ENCODE measurements at regions not wholly inside any gene's neighbourhood (a gene's known extent, or its start where the extent isn't known, plus 50 kb on each side); places are given as distances from the start of the nearest gene placed in this dataset.

GRCh38 chr5:67453111-67453905 lies 256.7 kb upstream of the CD180 start:
- no peaks in the 10 kb centered on the region for H3K36me3 Mint-ChIP-seq (ENCODE audit: insufficient read depth in 1 of 3, low read depth in 3 of 3)
- H2AFZ ChIP-seq (ENCODE audit: low read length): no peak overlapping the region
- H3K27ac Mint-ChIP-seq: no peak overlapping the region

More at GRCh38 chr5:67453111-67453905, 256.7 kb upstream of the CD180 start:
- Histone ChIP-seq H3K23ac (ENCODE audit: insufficient read length, low read depth, low read length) (no peak overlapping the region), H3K18ac (ENCODE audit: insufficient read length, low read depth, low read length) (no peak overlapping the region), H4K91ac (ENCODE audit: insufficient read length, low read depth, low read length) (no peak overlapping the region), H3T11ph (ENCODE audit: low read length) (no peak overlapping the region), H3K9me3 (ENCODE audit: control insufficient read depth, low read depth, low read length) (no peaks in the 10 kb centered on the region), H3K27ac (ENCODE audit: insufficient read length, low read depth, low read length) (no peak overlapping the region), H2BK20ac (ENCODE audit: low read depth, low read length, poor library complexity, severe bottlenecking) (no peak overlapping the region), H3K79me1 (ENCODE audit: insufficient read depth, low read depth, low read length, poor library complexity, severe bottlenecking) (no peaks in the 10 kb centered on the region), H2AK5ac (ENCODE audit: insufficient read length, low read length) (no peak overlapping the region), H2BK12ac (ENCODE audit: insufficient read length, low read depth, low read length) (no peak overlapping the region), H3K9ac (ENCODE audit: extremely low read depth, insufficient read length, low read length) (no peak overlapping the region), H3K56ac (ENCODE audit: insufficient read length, low read depth, low read length) (no peak overlapping the region), H2BK5ac (ENCODE audit: insufficient read length, low read length) (no peak overlapping the region), H3K4me2 (ENCODE audit: insufficient read depth, insufficient read length, low read length) (no peak overlapping the region), H2BK120ac (ENCODE audit: low read depth, low read length, poor library complexity, severe bottlenecking) (no peak overlapping the region), H4K5ac (ENCODE audit: insufficient read length, low read depth, low read length) (no peak overlapping the region), H3K27me3 (ENCODE audit: insufficient read depth, low read length) (no peaks in the 10 kb centered on the region), H4K8ac (replicated peaks; ENCODE audit: insufficient read length, low read depth, low read length) (no peak overlapping the region), H3K4me1 (ENCODE audit: insufficient read depth, low read length) (no peaks in the 10 kb centered on the region), H3K23me2 (ENCODE audit: insufficient read length, low read depth, low read length, poor library complexity, severe bottlenecking) (no peaks in the 10 kb centered on the region), H3K14ac (ENCODE audit: insufficient read depth, low read length) (no peak overlapping the region), H2BK15ac (ENCODE audit: low read depth, low read length) (no peak overlapping the region), H4K20me1 (ENCODE audit: control insufficient read depth, insufficient read depth, insufficient read length) (no peaks in the 10 kb centered on the region), H3K79me2 (ENCODE audit: insufficient read depth, low read length) (no peaks in the 10 kb centered on the region), H3K4ac (ENCODE audit: low read depth, low read length) (no peak overlapping the region)
- no CpG with 5 or more reads among the region's 4 CpGs for WGBS (ENCODE audit: extremely low coverage, insufficient read length, low lambda C conversion rate)
- no peak for TF ChIP-seq CTCF (conservative IDR thresholded peaks at IDR 0.05)
- H3K27me3 Mint-ChIP-seq (ENCODE audit: low read depth): no peaks in the 10 kb centered on the region
- no peak for DNase-seq
- H3K9me3 Mint-ChIP-seq: no peaks in the 10 kb centered on the region
- H3K4me1 Mint-ChIP-seq: no peaks in the 10 kb centered on the region
- H3K4me3 Mint-ChIP-seq: no peak overlapping the region
